A673 (cell line): ENCODE measurements at regions not wholly inside any gene's neighbourhood (a gene's known extent, or its start where the extent isn't known, plus 50 kb on each side); places are given as distances from the start of the nearest gene placed in this dataset.

Experiments
- BruUV-seq: library from RNA; stranded (reverse); fragments of 400-500 nt; replicated peaks from 2 replicates; lab custom pipeline; 2021; lab: Mats Ljungman, UMichigan
- CTCF ChIA-PET: fragments of 300-600 bp; sonication (Branson Sonifier 250); formaldehyde crosslinking; loops from one replicate; lab custom pipeline; 2022; ENCODE audit warnings: antibody characterized with exemption; lab: Charles Lee
- POLR2A ChIA-PET: fragments of 300-600 bp; sonication (Branson Sonifier 250); formaldehyde crosslinking; loops from one replicate; lab custom pipeline; 2022; ENCODE audit warnings: antibody characterized with exemption; ENCODE audit not compliant: low non-redundant PET; lab: Charles Lee
- DNase-seq: peaks from one replicate; pipeline ENCODE4 v3.0.0-alpha.2; 2015; ENCODE audit warnings: low spot score
- H3K27ac ChIP-seq: fragments of 200-600 bp; sonication (generic); 2 replicates; pipeline ENCODE4 v1.5.1; 2016; ENCODE audit warnings: mixed run types, low read depth, mild to moderate bottlenecking, mixed read lengths, antibody characterized with exemption, low read length; ENCODE audit not compliant: poor library complexity, severe bottlenecking
- H3K27me3 ChIP-seq: fragments of 200-600 bp; sonication (generic); replicated peaks from 2 replicates; pipeline ENCODE4 v1.6.1; 2017; ENCODE audit warnings: mixed run types, low read depth, mild to moderate bottlenecking, mixed read lengths, antibody characterized with exemption, low read length; ENCODE audit not compliant: insufficient read depth, poor library complexity
- H3K36me3 ChIP-seq: fragments of 200-600 bp; sonication (generic); 2 replicates; pipeline ENCODE4 v1.6.1; 2016; ENCODE audit warnings: mixed run types, mild to moderate bottlenecking, mixed read lengths, antibody characterized with exemption, low read length; ENCODE audit not compliant: insufficient read depth, poor library complexity, severe bottlenecking
- H3K4me1 ChIP-seq: fragments of 200-600 bp; sonication (generic); 2 replicates; pipeline ENCODE4 v1.6.1; 2017; ENCODE audit warnings: mixed run types, mild to moderate bottlenecking, mixed read lengths, antibody characterized with exemption, low read length; ENCODE audit not compliant: insufficient read depth, poor library complexity, severe bottlenecking
- H3K4me3 ChIP-seq: fragments of 200-600 bp; sonication (generic); 2 replicates; pipeline ENCODE4 v1.5.1; 2016; ENCODE audit warnings: low read depth, mixed run types, mild to moderate bottlenecking, mixed read lengths, low read length; ENCODE audit not compliant: poor library complexity, severe bottlenecking
- H3K9me3 ChIP-seq: fragments of 200-600 bp; sonication (generic); 2 replicates; pipeline ENCODE4 v1.6.1; 2016; ENCODE audit warnings: mixed run types, low read depth, mild to moderate bottlenecking, mixed read lengths, antibody characterized with exemption, low read length; ENCODE audit not compliant: poor library complexity, severe bottlenecking
- CTCF ChIP-seq: fragments of 300-800, 200-600 bp; sonication (generic); conservative IDR thresholded peaks from 2 replicates; pipeline ENCODE4 v1.5.1; 2017; ENCODE audit warnings: low read depth, mild to moderate bottlenecking, antibody characterized with exemption, low read length, moderate library complexity, mixed read lengths
- EZH2 ChIP-seq: fragments of 200-600 bp; sonication (generic); IDR thresholded peaks from 2 replicates; pipeline ENCODE4 v1.6.1; 2017; ENCODE audit warnings: borderline replicate concordance, low read depth, mild to moderate bottlenecking, mixed read lengths, antibody characterized with exemption, low read length; ENCODE audit not compliant: poor library complexity, severe bottlenecking
- intact Hi-C: fragments of 100-400 bp; cut with micrococcal nuclease; formaldehyde crosslinking; loops from one replicate; pipeline ENCODE4 v1.10.0; 2022; ENCODE audit not compliant: unreplicated experiment

GRCh38 chr9:118532592-118532991, 828.4 kb downstream of the TLR4 start:
- CTCF ChIA-PET, result no interaction called here
- POLR2A ChIA-PET, result no interaction called here
- no TSS peak for BruUV-seq
- no peaks in the 10 kb centered on the region for H3K27me3 ChIP-seq
- no peaks in the 10 kb centered on the region for H3K36me3 ChIP-seq
- TF ChIP-seq CTCF (no peak), EZH2 (no peak)
- H3K27ac ChIP-seq, result no peak overlapping the region
- no peak for DNase-seq
- intact Hi-C loops, result no loop called here
- H3K9me3 ChIP-seq, result peaks cover 6% of the 10 kb centered on the region
- no peaks in the 10 kb centered on the region for H3K4me1 ChIP-seq
- no peak overlapping the region for H3K4me3 ChIP-seq

GRCh38 chr9:118533101-118533500, 828.9 kb downstream of the TLR4 start:
- TF ChIP-seq CTCF (no peak), EZH2 (no peak)
- no TSS peak for BruUV-seq
- intact Hi-C loops, result no loop called here
- H3K9me3 ChIP-seq, result peaks cover 6% of the 10 kb centered on the region
- no peaks in the 10 kb centered on the region for H3K36me3 ChIP-seq
- no peak for DNase-seq
- CTCF ChIA-PET, result no interaction called here
- no peak overlapping the region for H3K27ac ChIP-seq
- POLR2A ChIA-PET, result no interaction called here
- no peaks in the 10 kb centered on the region for H3K4me1 ChIP-seq
- H3K4me3 ChIP-seq, result no peak overlapping the region
- H3K27me3 ChIP-seq, result no peaks in the 10 kb centered on the region

GRCh38 chr9:118533850-118534249, 829.6 kb downstream of the TLR4 start:
- no peaks in the 10 kb centered on the region for H3K4me1 ChIP-seq
- DNase-seq, result no peak
- ChIA-PET CTCF (no interaction called here), POLR2A (no interaction called here)
- peaks cover 6% of the 10 kb centered on the region for H3K9me3 ChIP-seq
- TF ChIP-seq EZH2 (no peak), CTCF (no peak)
- H3K27me3 ChIP-seq, result no peaks in the 10 kb centered on the region
- H3K27ac ChIP-seq, result no peak overlapping the region
- BruUV-seq, result no TSS peak
- intact Hi-C loops, result no loop called here
- H3K4me3 ChIP-seq, result no peak overlapping the region
- H3K36me3 ChIP-seq, result no peaks in the 10 kb centered on the region
